ENCODE measurements at regions not wholly inside any gene's neighbourhood (a gene's known extent, or its start where the extent isn't known, plus 50 kb on each side); places are given as distances from the start of the nearest gene placed in this dataset.

GRCh38 chr7:65247491-65247890 lies 126.2 kb upstream of the ZNF92 start:
- TF ChIP-seq POLR2AphosphoS5 (IDR thresholded peaks at IDR 0.05) (no peak), CTCF (IDR thresholded peaks at IDR 0.05) (no peak), POLR2A (IDR thresholded peaks at IDR 0.05) (no peak)
- DNase-seq (ENCODE audit: low spot score): no peak
- Histone ChIP-seq H3K27ac (no peak overlapping the region), H3K27me3 (replicated peaks; ENCODE audit: insufficient read depth) (no peaks in the 10 kb centered on the region), H3K4me3 (no peak overlapping the region), H3K4me1 (replicated peaks) (no peaks in the 10 kb centered on the region), H3K9me3 (no peaks in the 10 kb centered on the region), H3K36me3 (no peaks in the 10 kb centered on the region)
- 91% methylated on average over 5 of the region's 5 CpGs for WGBS
- intact Hi-C loops (cut with DNase I): no loop called here

- no peak for TF ChIP-seq CTCF (IDR thresholded peaks at IDR 0.05)
- no peak for DNase-seq (ENCODE audit: low spot score)
- intact Hi-C loops (cut with DNase I): no loop called here
- Histone ChIP-seq H3K9me3 (no peaks in the 10 kb centered on the region), H3K4me3 (peak overlapping the region; percentile 37 to 41), H3K27ac (no peak overlapping the region), H3K4me1 (replicated peaks) (no peaks in the 10 kb centered on the region), H3K36me3 (no peaks in the 10 kb centered on the region), H3K27me3 (replicated peaks; ENCODE audit: insufficient read depth) (peaks cover 4% of the 10 kb centered on the region)
- 2% methylated on average over 51 of the region's 52 CpGs for WGBS
Observed at GRCh38 chr7:65239707-65240352, 133.8 kb upstream of the ZNF92 start.

DNA sequence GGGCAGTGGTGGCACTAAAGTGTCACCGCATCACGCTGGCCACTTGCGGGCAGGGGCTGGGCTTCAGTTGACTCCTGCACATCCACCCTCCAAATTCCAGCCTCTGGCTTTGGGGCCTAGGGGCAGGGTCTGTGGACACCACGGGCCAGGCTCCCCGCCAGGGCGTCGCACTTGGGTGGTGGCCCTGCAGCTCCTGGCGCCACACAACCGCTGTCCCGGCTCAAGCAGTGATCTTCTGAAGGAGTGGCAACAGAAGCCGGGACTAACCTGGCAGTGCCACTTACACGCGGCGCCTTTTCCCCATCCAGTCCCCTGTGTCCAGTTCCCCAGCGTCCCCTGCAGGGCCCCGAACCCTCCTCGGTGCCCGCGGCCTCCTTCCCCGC lies 134.3 kb upstream of the ZNF92 start:
- Histone ChIP-seq H3K9me3 (no peaks in the 10 kb centered on the region), H3K4me3 (peak overlapping the region; percentile 37 to 41), H3K27ac (no peak overlapping the region), H3K36me3 (no peaks in the 10 kb centered on the region), H3K27me3 (replicated peaks; ENCODE audit: insufficient read depth) (peaks cover 4% of the 10 kb centered on the region), H3K4me1 (replicated peaks) (no peaks in the 10 kb centered on the region)
- WGBS: 41% methylated on average over 19 of the region's 20 CpGs
- intact Hi-C loops (cut with DNase I): no loop called here
- no peak for DNase-seq (ENCODE audit: low spot score)
- TF ChIP-seq POLR2A (IDR thresholded peaks at IDR 0.05) (no peak), CTCF (IDR thresholded peaks at IDR 0.05) (no peak), POLR2AphosphoS5 (IDR thresholded peaks at IDR 0.05) (no peak)

DNA sequence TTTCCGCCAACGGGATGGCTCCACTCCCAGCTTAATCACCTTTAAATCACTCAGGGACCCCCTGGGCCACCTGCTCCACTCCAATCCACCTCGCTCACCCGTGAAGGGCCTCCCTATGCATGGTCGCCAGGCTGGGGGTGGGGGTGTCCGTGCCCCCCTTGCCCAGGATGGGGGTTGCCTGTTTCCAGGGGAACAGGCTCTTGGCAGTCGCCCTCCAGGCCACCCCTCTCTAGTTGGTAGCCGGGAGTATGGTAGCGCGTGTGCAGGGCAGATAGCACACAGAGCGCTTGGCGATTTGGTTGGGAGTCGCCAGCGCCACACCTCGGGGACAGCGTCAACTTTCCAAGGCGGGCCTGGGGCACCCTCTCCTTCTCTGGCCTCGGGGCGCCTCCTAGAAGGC lies 134.9 kb upstream of the ZNF92 start:
- H3K9me3 ChIP-seq: no peaks in the 10 kb centered on the region
- H3K27me3 ChIP-seq (replicated peaks; ENCODE audit: insufficient read depth): peaks cover 4% of the 10 kb centered on the region
- TF ChIP-seq CTCF (IDR thresholded peaks at IDR 0.05): no peak
- no peak for TF ChIP-seq POLR2A (IDR thresholded peaks at IDR 0.05)
- TF ChIP-seq POLR2AphosphoS5 (IDR thresholded peaks at IDR 0.05): no peak
- intact Hi-C loops (cut with DNase I): no loop called here
- 95% methylated on average over 14 of the region's 19 CpGs for WGBS
- H3K27ac ChIP-seq: no peak overlapping the region
- no peak for DNase-seq (ENCODE audit: low spot score)
- no peak overlapping the region for H3K4me3 ChIP-seq
- no peaks in the 10 kb centered on the region for H3K36me3 ChIP-seq
- no peaks in the 10 kb centered on the region for H3K4me1 ChIP-seq (replicated peaks)

DNA sequence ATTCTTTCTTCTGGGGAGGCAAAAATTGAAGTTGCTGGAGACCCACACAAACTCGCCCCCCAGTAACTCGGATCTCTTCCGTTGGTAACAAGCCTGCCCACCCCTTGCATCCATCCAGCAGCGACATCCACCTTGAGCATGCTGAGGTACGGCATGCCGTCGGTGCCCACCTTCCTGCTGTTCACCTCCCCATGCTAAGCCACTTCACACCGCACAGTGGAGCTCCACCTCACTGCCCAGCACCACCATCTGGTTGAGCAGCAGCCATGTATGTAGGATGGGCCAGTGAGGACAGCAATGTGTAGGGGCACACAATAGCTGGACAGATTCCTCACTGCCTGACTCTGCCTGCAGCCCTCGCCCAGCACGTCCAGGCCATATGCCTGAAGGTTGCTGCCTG lies 138.1 kb upstream of the ZNF92 start:
- intact Hi-C loops (cut with DNase I): no loop called here

More for the DNA sequence above, 138.1 kb upstream of the ZNF92 start:
- H3K4me1 ChIP-seq (replicated peaks): no peaks in the 10 kb centered on the region
- H3K9me3 ChIP-seq: no peaks in the 10 kb centered on the region
- H3K27ac ChIP-seq: no peak overlapping the region
- no peaks in the 10 kb centered on the region for H3K36me3 ChIP-seq
- H3K27me3 ChIP-seq (replicated peaks; ENCODE audit: insufficient read depth): peaks cover 4% of the 10 kb centered on the region
- no peak overlapping the region for H3K4me3 ChIP-seq
- WGBS: 86% methylated on average over 10 of the region's 10 CpGs
- TF ChIP-seq POLR2A (IDR thresholded peaks at IDR 0.05) (no peak), CTCF (IDR thresholded peaks at IDR 0.05) (no peak), POLR2AphosphoS5 (IDR thresholded peaks at IDR 0.05) (no peak)
- no peak for DNase-seq (ENCODE audit: low spot score)

All from prostate gland (tissue), 2 donors.